ENCODE measurements at regions not wholly inside any gene's neighbourhood (a gene's known extent, or its start where the extent isn't known, plus 50 kb on each side); places are given as distances from the start of the nearest gene placed in this dataset.

GRCh38 chr2:106705877-106706276, 180.1 kb downstream of the ST6GAL2 start:
- no peak for TF ChIP-seq SUZ12 (IDR thresholded peaks at IDR 0.05)
- no peak for TF ChIP-seq PKNOX1 (IDR thresholded peaks at IDR 0.05)
- TF ChIP-seq NFRKB (IDR thresholded peaks at IDR 0.05) = no peak
